T-cell (primary cell): ENCODE measurements at regions not wholly inside any gene's neighbourhood (a gene's known extent, or its start where the extent isn't known, plus 50 kb on each side); places are given as distances from the start of the nearest gene placed in this dataset.

Experiments
- ATAC-seq, 4 experiments: fragments of 200-7000 bp in 3 of 4; fragments of 150-1000 bp in 1 of 4; cut with Tn5 transposase; replicated peaks in 1 of 4; 1 replicate in 3 of 4; 2 replicates in 1 of 4; pipeline ENCODE4 v1.10.0; 2021; ENCODE audit warnings: moderate library complexity in 3 of 4, mild to moderate bottlenecking in 2 of 4, moderate number of reproducible peaks in 1 of 4
- CTCF ChIA-PET, 2 donors: fragments of 300-600 bp; sonication (Branson Sonifier 250); formaldehyde crosslinking; loops; one replicate each; lab custom pipeline; 2022; ENCODE audit warnings: antibody characterized with exemption in 2 of 2; lab: Charles Lee
- POLR2A ChIA-PET, 2 donors: fragments of 300-600 bp; sonication (Branson Sonifier 250); formaldehyde crosslinking; loops; one replicate each; lab custom pipeline; 2022; ENCODE audit warnings: antibody characterized with exemption in 2 of 2; lab: Charles Lee
- DNase-seq, 35 experiments: peaks; one replicate each; pipeline versions ENCODE4 v3.0.0 to v3.0.0-alpha.2; 2013 to 2023
- H3K27ac ChIP-seq: one replicate; pipeline ENCODE4 v1.5.1; 2013; ENCODE audit warnings: low read length
- H3K27me3 ChIP-seq, 2 experiments: replicated peaks in 1 of 2; 1 replicate in 1 of 2; 2 replicates in 1 of 2; pipeline versions ENCODE4 v1.6.1 to v1.7.0; 2013; ENCODE audit warnings: low read length in 1 of 2, mixed read lengths in 1 of 2; ENCODE audit not compliant: control insufficient read depth in 2 of 2, insufficient read depth in 2 of 2; ENCODE audit errors: extremely low read depth in 1 of 2
- H3K36me3 ChIP-seq, 2 donors: 1 replicate in 1 of 2; 2 replicates in 1 of 2; pipeline versions ENCODE4 v1.6.1 to v1.7.0; 2013; ENCODE audit warnings: low read length in 1 of 2; ENCODE audit not compliant: control insufficient read depth in 2 of 2, insufficient read depth in 1 of 2; ENCODE audit errors: extremely low read depth in 1 of 2
- H3K4me1 ChIP-seq, 2 experiments: 1 replicate in 1 of 2; 2 replicates in 1 of 2; pipeline versions ENCODE4 v1.6.1 to v1.7.0; 2013; ENCODE audit warnings: low read length in 2 of 2, mixed read lengths in 1 of 2; ENCODE audit not compliant: insufficient read depth in 2 of 2, control insufficient read depth in 1 of 2; ENCODE audit errors: extremely low read depth in 1 of 2
- H3K4me3 ChIP-seq, 2 donors: 1 replicate in 1 of 2; 2 replicates in 1 of 2; pipeline versions ENCODE4 v1.5.1 to v1.7.0; 2013; ENCODE audit warnings: mild to moderate bottlenecking in 2 of 2, low read length in 1 of 2, moderate library complexity in 1 of 2; ENCODE audit not compliant: control insufficient read depth in 1 of 2; ENCODE audit errors: extremely low read depth in 1 of 2
- H3K9me3 ChIP-seq: 2 replicates; pipeline ENCODE4 v1.7.0; 2013
- H3K27ac Mint-ChIP-seq, 2 donors: one replicate each; pipeline ENCODE4 v1.8.0; 2020 to 2021; ENCODE audit warnings: mild to moderate bottlenecking in 2 of 2, mixed read lengths in 2 of 2
- H3K27me3 Mint-ChIP-seq, 2 donors: one replicate each; pipeline ENCODE4 v1.8.0; 2021 to 2022; ENCODE audit warnings: mixed read lengths in 2 of 2
- H3K36me3 Mint-ChIP-seq: one replicate; pipeline ENCODE4 v1.8.0; 2021; ENCODE audit warnings: mixed read lengths
- H3K4me1 Mint-ChIP-seq, 3 donors: one replicate each; pipeline ENCODE4 v1.8.0; 2020 to 2022; ENCODE audit warnings: mixed read lengths in 3 of 3, mild to moderate bottlenecking in 1 of 3
- H3K4me3 Mint-ChIP-seq, 3 donors: one replicate each; pipeline ENCODE4 v1.8.0; 2020 to 2022; ENCODE audit warnings: mild to moderate bottlenecking in 3 of 3, mixed read lengths in 3 of 3, moderate library complexity in 3 of 3
- H3K9me3 Mint-ChIP-seq, 3 donors: one replicate each; pipeline ENCODE4 v1.8.0; 2020 to 2022; ENCODE audit warnings: mixed read lengths in 3 of 3
- WGBS: methylation state at CpG from one replicate; pipeline ENCODE4 v1.1.5; 2013; ENCODE audit warnings: missing lambda C conversion rate; ENCODE audit not compliant: insufficient coverage; 5-methylcytosine and 5-hydroxymethylcytosine counted together

DNA sequence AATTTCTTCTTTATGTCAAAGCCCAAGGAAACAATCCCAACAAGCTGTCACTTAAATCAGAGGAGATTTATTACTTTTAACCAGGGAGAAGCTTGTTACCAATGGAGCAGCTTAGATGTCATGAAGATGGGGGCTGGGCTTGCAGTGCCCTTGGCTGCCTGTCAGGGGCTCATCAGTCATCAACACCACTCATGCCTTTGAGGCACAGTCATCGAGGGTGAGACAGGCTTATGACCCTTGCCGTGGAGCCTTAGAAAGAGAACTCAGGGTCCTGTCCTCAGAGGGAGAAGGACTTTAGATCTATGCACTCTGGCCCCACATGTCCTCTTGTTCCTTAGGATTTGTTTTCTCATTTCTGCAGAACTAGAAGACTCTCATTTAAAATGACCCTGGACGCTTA lies 318.3 kb downstream of the CBLN1 start:
- no peaks in the 10 kb centered on the region for H3K9me3 ChIP-seq
- Mint-ChIP-seq H3K9me3 (peaks cover 0 to 5% (median 5%) of the 10 kb centered on the region in 3 donors), H3K4me3 (no peak overlapping the region), H3K36me3 (no peaks in the 10 kb centered on the region), H3K27ac (no peak overlapping the region), H3K4me1 (no peaks in the 10 kb centered on the region), H3K27me3 (no peaks in the 10 kb centered on the region)
- H3K4me1 ChIP-seq, result no peaks in the 10 kb centered on the region
- no CpG with 5 or more reads among the region's 3 CpGs for WGBS
- no peak for DNase-seq
- H3K27ac ChIP-seq, result no peak overlapping the region
- CTCF ChIA-PET, result no interaction called here
- ATAC-seq, result no peak
- no peaks in the 10 kb centered on the region for H3K27me3 ChIP-seq
- H3K4me3 ChIP-seq, result no peak overlapping the region
- POLR2A ChIA-PET, result no interaction called here
- no peaks in the 10 kb centered on the region for H3K36me3 ChIP-seq

GRCh38 chr16:48961546-48961945 lies 320.1 kb downstream of the CBLN1 start:
- POLR2A ChIA-PET, result no interaction called here
- H3K4me1 ChIP-seq, result no peaks in the 10 kb centered on the region

GRCh38 chr16:48960830-48961229 lies 320.8 kb downstream of the CBLN1 start:
- no peak for ATAC-seq
- no peak overlapping the region for H3K27ac ChIP-seq
- WGBS, result no CpG with 5 or more reads among the region's 5 CpGs
- CTCF ChIA-PET, result no interaction called here
- Mint-ChIP-seq H3K27ac (no peak overlapping the region), H3K36me3 (no peaks in the 10 kb centered on the region), H3K9me3 (peaks cover 0 to 5% (median 5%) of the 10 kb centered on the region in 3 donors), H3K27me3 (no peaks in the 10 kb centered on the region), H3K4me3 (no peak overlapping the region), H3K4me1 (no peaks in the 10 kb centered on the region)
- DNase-seq, result no peak
- POLR2A ChIA-PET, result no interaction called here
- no peaks in the 10 kb centered on the region for H3K27me3 ChIP-seq
- H3K4me1 ChIP-seq, result no peaks in the 10 kb centered on the region
- H3K4me3 ChIP-seq, result no peak overlapping the region
- H3K9me3 ChIP-seq, result no peaks in the 10 kb centered on the region
- H3K36me3 ChIP-seq, result no peaks in the 10 kb centered on the region

More at GRCh38 chr16:48961546-48961945, 320.1 kb downstream of the CBLN1 start:
- Mint-ChIP-seq H3K27me3 (no peaks in the 10 kb centered on the region), H3K27ac (no peak overlapping the region), H3K4me3 (no peak overlapping the region), H3K9me3 (peaks cover 0 to 5% (median 5%) of the 10 kb centered on the region in 3 donors), H3K36me3 (no peaks in the 10 kb centered on the region), H3K4me1 (no peaks in the 10 kb centered on the region)
- 87% methylated on average over 4 of the region's 4 CpGs for WGBS
- Histone ChIP-seq H3K27me3 (no peaks in the 10 kb centered on the region), H3K4me3 (no peak overlapping the region), H3K27ac (no peak overlapping the region), H3K36me3 (no peaks in the 10 kb centered on the region), H3K9me3 (no peaks in the 10 kb centered on the region)
- DNase-seq (no peak), ATAC-seq (no peak)
- CTCF ChIA-PET, result no interaction called here

DNA sequence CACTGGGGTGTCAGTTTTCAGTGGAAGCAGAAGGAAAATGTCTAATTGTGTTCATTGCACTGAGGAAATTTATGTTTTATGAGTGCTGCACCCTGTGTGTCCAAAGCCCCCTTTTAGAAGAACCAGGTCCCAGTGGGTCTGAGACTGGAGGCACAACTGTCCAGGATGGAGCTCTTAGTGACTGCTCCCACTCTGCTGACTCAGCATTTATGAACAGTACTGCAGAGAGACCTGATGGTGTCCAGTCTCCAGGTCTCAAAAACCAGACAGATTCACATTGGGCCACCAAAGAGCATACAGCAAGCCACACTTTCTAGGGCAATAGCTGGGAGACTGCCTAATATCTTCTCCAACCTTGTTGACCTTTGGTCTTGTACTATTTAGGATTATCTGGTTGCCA lies 321.9 kb downstream of the CBLN1 start:
- no peaks in the 10 kb centered on the region for H3K4me1 ChIP-seq
- H3K27me3 Mint-ChIP-seq, result no peaks in the 10 kb centered on the region
- H3K27ac ChIP-seq, result no peak overlapping the region
- ATAC-seq, result no peak
- H3K27me3 ChIP-seq, result no peaks in the 10 kb centered on the region
- H3K4me3 ChIP-seq, result no peak overlapping the region
- DNase-seq, result no peak
- no peaks in the 10 kb centered on the region for H3K36me3 Mint-ChIP-seq
- no peaks in the 10 kb centered on the region for H3K9me3 ChIP-seq
- no peak overlapping the region for H3K4me3 Mint-ChIP-seq
- no peaks in the 10 kb centered on the region for H3K36me3 ChIP-seq
- no peak overlapping the region for H3K27ac Mint-ChIP-seq
- ChIA-PET CTCF (no interaction called here), POLR2A (interaction anchor here in 1 of 2 donors (0.6 kb wide), 1 partner anchor 17 kb away, joined by 3 read pairs; no protein-coding TSS in a partner anchor)
- H3K4me1 Mint-ChIP-seq, result no peaks in the 10 kb centered on the region
- H3K9me3 Mint-ChIP-seq, result peaks cover 0 to 5% (median 5%) of the 10 kb centered on the region in 3 donors

DNA sequence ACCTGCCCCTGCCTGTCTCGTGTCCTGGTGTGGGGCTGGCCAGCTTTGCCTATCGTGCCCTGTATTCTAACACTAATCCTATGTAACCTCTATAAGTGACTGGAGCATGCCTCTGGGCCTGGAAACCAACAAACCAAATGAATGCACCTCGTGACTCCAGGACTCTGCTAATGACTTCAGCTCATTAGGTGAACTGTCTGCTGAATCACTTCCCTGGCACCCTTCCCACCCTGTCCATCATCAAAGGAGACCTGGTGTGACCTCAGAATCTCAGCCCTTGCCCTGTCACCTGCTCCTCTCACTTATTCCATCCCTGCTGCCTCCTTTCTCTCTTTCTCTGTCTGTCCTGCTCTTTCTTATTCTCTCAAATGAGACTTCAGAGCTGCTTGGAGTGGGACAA lies 322.4 kb downstream of the CBLN1 start:
- Histone ChIP-seq H3K4me1 (no peaks in the 10 kb centered on the region), H3K4me3 (no peak overlapping the region), H3K9me3 (no peaks in the 10 kb centered on the region), H3K36me3 (no peaks in the 10 kb centered on the region), H3K27ac (no peak overlapping the region), H3K27me3 (no peaks in the 10 kb centered on the region)
- ChIA-PET CTCF (no interaction called here), POLR2A (no interaction called here)
- no peak for DNase-seq
- WGBS, result 50% methylated on average over 3 of the region's 3 CpGs
- ATAC-seq, result no peak
- no peaks in the 10 kb centered on the region for H3K27me3 Mint-ChIP-seq
- no peak overlapping the region for H3K4me3 Mint-ChIP-seq
- H3K36me3 Mint-ChIP-seq, result no peaks in the 10 kb centered on the region
- no peak overlapping the region for H3K27ac Mint-ChIP-seq
- peaks cover 0 to 5% (median 5%) of the 10 kb centered on the region in 3 donors for H3K9me3 Mint-ChIP-seq
- no peaks in the 10 kb centered on the region for H3K4me1 Mint-ChIP-seq

- Mint-ChIP-seq H3K9me3 (peaks cover 0 to 8% (median 5%) of the 10 kb centered on the region in 3 donors), H3K27me3 (no peaks in the 10 kb centered on the region), H3K27ac (no peak overlapping the region), H3K4me1 (no peaks in the 10 kb centered on the region), H3K36me3 (no peaks in the 10 kb centered on the region), H3K4me3 (no peak overlapping the region)
- POLR2A ChIA-PET, result no interaction called here
- ATAC-seq (no peak), DNase-seq (no peak)
- CTCF ChIA-PET, result no interaction called here
- Histone ChIP-seq H3K4me3 (no peak overlapping the region), H3K36me3 (no peaks in the 10 kb centered on the region), H3K9me3 (no peaks in the 10 kb centered on the region), H3K4me1 (no peaks in the 10 kb centered on the region), H3K27ac (no peak overlapping the region), H3K27me3 (no peaks in the 10 kb centered on the region)
- 89% methylated on average over 4 of the region's 5 CpGs for WGBS
These were observed 323.0 kb downstream of the CBLN1 start for GRCh38 chr16:48958681-48959080.

DNA sequence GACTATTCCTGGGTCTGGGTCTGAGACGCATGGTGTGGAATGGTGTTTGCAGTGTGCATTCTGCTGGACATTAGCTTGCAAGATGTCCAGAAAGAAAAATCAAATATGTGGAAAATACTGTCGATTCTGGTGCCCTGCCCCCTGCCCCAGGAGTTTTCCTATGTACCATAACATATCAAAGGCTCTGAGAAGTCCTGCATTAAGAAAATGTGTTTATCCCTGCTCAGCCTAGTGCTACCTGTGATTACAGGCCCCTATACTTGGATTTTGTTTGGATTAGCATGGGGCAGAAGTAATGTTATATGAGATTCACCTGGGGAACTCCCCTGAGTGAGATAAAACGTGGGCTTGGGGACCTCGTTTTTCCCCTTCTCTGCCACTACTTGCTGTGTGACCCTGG lies 325.0 kb downstream of the CBLN1 start:
- no peaks in the 10 kb centered on the region for H3K27me3 ChIP-seq

More for the DNA sequence above, 325.0 kb downstream of the CBLN1 start:
- H3K4me3 ChIP-seq, result no peak overlapping the region
- Mint-ChIP-seq H3K27me3 (no peaks in the 10 kb centered on the region), H3K9me3 (peaks cover 0 to 4% (median 0%) of the 10 kb centered on the region in 3 donors), H3K36me3 (no peaks in the 10 kb centered on the region), H3K4me1 (no peaks in the 10 kb centered on the region), H3K4me3 (no peak overlapping the region), H3K27ac (no peak overlapping the region)
- no peaks in the 10 kb centered on the region for H3K36me3 ChIP-seq
- no peak overlapping the region for H3K27ac ChIP-seq
- ChIA-PET CTCF (no interaction called here), POLR2A (no interaction called here)
- ATAC-seq (no peak), DNase-seq (no peak)
- WGBS, result no CpG with 5 or more reads among the region's 4 CpGs
- H3K4me1 ChIP-seq, result no peaks in the 10 kb centered on the region
- H3K9me3 ChIP-seq, result no peaks in the 10 kb centered on the region
